Loucy (cell line): ENCODE measurements at regions not wholly inside any gene's neighbourhood (a gene's known extent, or its start where the extent isn't known, plus 50 kb on each side); places are given as distances from the start of the nearest gene placed in this dataset.

Source experiments
- H2AFZ ChIP-seq: fragments of 200-600 bp; sonication (generic); 2 replicates; pipeline ENCODE4 v1.6.0; 2016; ENCODE audit warnings: antibody characterized with exemption, mild to moderate bottlenecking, low read length, moderate library complexity
- H3F3A ChIP-seq: fragments of 200-600 bp; 2 replicates; pipeline ENCODE4 v1.6.0; 2016; ENCODE audit warnings: antibody characterized with exemption, low read depth, mild to moderate bottlenecking
- H3K27me3 ChIP-seq: fragments of 200-600 bp; sonication (generic); 2 replicates; pipeline ENCODE4 v1.6.1; 2014; ENCODE audit warnings: low read length, mild to moderate bottlenecking; ENCODE audit not compliant: insufficient read depth, poor library complexity, severe bottlenecking
- H3K36me3 ChIP-seq: fragments of 200-600 bp; sonication (generic); 2 replicates; pipeline ENCODE4 v1.6.1; 2016; ENCODE audit warnings: low read length; ENCODE audit not compliant: insufficient read depth
- H3K4me1 ChIP-seq: fragments of 200-600 bp; sonication (generic); 2 replicates; pipeline ENCODE4 v1.5.1; 2014; ENCODE audit warnings: low read length, mild to moderate bottlenecking; ENCODE audit not compliant: insufficient read depth, poor library complexity, severe bottlenecking
- H3K4me2 ChIP-seq: fragments of 200-600 bp; sonication (generic); 2 replicates; pipeline ENCODE4 v1.6.0; 2014; ENCODE audit warnings: antibody characterized with exemption, low read length, low read depth, mild to moderate bottlenecking; ENCODE audit not compliant: poor library complexity, severe bottlenecking
- H3K4me3 ChIP-seq: fragments of 200-600 bp; sonication (generic); 2 replicates; pipeline ENCODE4 v1.5.1; 2014; ENCODE audit warnings: low read length, mild to moderate bottlenecking, mixed read lengths; ENCODE audit not compliant: poor library complexity, severe bottlenecking
- H3K79me2 ChIP-seq: fragments of 200-600 bp; sonication (generic); 2 replicates; pipeline ENCODE4 v1.6.1; 2014; ENCODE audit warnings: low read length; ENCODE audit not compliant: insufficient read depth
- H3K9ac ChIP-seq: fragments of 200-600 bp; sonication (generic); 2 replicates; pipeline ENCODE4 v1.6.0; 2014; ENCODE audit warnings: mild to moderate bottlenecking, low read depth, low read length, moderate library complexity; ENCODE audit not compliant: poor library complexity, severe bottlenecking
- H3K9me2 ChIP-seq: fragments of 200-600 bp; sonication (generic); replicated peaks from 2 replicates; pipeline ENCODE4 v1.6.1; 2016; ENCODE audit warnings: low read depth, low read length, mixed read lengths
- H3K9me3 ChIP-seq: fragments of 200-600 bp; sonication (generic); 2 replicates; pipeline ENCODE4 v1.6.1; 2014; ENCODE audit warnings: mild to moderate bottlenecking, antibody characterized with exemption, low read length, low read depth; ENCODE audit not compliant: insufficient read depth
- H4K20me1 ChIP-seq: fragments of 200-600 bp; sonication (generic); 2 replicates; pipeline ENCODE4 v1.6.0; 2014; ENCODE audit warnings: antibody characterized with exemption, low read length, mild to moderate bottlenecking; ENCODE audit not compliant: insufficient read depth, poor library complexity, severe bottlenecking
- EZH2phosphoT487 ChIP-seq: fragments of 200-600 bp; IDR thresholded peaks from 2 replicates; pipeline ENCODE4 v1.6.1; 2018; ENCODE audit warnings: antibody characterized with exemption, mild to moderate bottlenecking, moderate library complexity, borderline replicate concordance
- TF ChIP-seq, protein P1 (sequence below): fragments of 200-600 bp; sonication (generic); conservative IDR thresholded peaks from 2 replicates; pipeline ENCODE4 v1.5.1; 2014; ENCODE audit warnings: mild to moderate bottlenecking, antibody characterized with exemption, low read length

GRCh38 chr6:4470698-4471210 lies 305.4 kb upstream of the CDYL start:
- H3K9me2 ChIP-seq = no peaks in the 10 kb centered on the region
- TF ChIP-seq, protein P1, sequence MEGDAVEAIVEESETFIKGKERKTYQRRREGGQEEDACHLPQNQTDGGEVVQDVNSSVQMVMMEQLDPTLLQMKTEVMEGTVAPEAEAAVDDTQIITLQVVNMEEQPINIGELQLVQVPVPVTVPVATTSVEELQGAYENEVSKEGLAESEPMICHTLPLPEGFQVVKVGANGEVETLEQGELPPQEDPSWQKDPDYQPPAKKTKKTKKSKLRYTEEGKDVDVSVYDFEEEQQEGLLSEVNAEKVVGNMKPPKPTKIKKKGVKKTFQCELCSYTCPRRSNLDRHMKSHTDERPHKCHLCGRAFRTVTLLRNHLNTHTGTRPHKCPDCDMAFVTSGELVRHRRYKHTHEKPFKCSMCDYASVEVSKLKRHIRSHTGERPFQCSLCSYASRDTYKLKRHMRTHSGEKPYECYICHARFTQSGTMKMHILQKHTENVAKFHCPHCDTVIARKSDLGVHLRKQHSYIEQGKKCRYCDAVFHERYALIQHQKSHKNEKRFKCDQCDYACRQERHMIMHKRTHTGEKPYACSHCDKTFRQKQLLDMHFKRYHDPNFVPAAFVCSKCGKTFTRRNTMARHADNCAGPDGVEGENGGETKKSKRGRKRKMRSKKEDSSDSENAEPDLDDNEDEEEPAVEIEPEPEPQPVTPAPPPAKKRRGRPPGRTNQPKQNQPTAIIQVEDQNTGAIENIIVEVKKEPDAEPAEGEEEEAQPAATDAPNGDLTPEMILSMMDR = no peak
- TF ChIP-seq EZH2phosphoT487 = no peak
- H4K20me1 ChIP-seq = no peaks in the 10 kb centered on the region
- H3K4me2 ChIP-seq = no peak overlapping the region
- no peak overlapping the region for H3K9ac ChIP-seq
- no peaks in the 10 kb centered on the region for H3K79me2 ChIP-seq
- H3K36me3 ChIP-seq = no peaks in the 10 kb centered on the region
- no peak overlapping the region for H3K4me3 ChIP-seq
- peaks cover 10% of the 10 kb centered on the region; the same call in 1 of the 2 replicates for H3K9me3 ChIP-seq
- no peaks in the 10 kb centered on the region for H3K27me3 ChIP-seq
- H3F3A ChIP-seq = no peaks in the 10 kb centered on the region
- no peak overlapping the region for H2AFZ ChIP-seq
- no peaks in the 10 kb centered on the region for H3K4me1 ChIP-seq

GRCh38 chr6:4466769-4467480 lies 309.3 kb upstream of the CDYL start:
- H3K4me1 ChIP-seq = no peaks in the 10 kb centered on the region
- H2AFZ ChIP-seq = no peak overlapping the region

GRCh38 chr6:4466261-4466660 lies 309.9 kb upstream of the CDYL start:
- no peaks in the 10 kb centered on the region for H3K36me3 ChIP-seq
- H3K4me2 ChIP-seq = no peak overlapping the region
- H3K4me3 ChIP-seq = no peak overlapping the region
- no peaks in the 10 kb centered on the region for H3K4me1 ChIP-seq
- H3F3A ChIP-seq = no peaks in the 10 kb centered on the region
- no peaks in the 10 kb centered on the region for H4K20me1 ChIP-seq
- no peak overlapping the region for H3K9ac ChIP-seq
- no peaks in the 10 kb centered on the region for H3K79me2 ChIP-seq
- no peaks in the 10 kb centered on the region for H3K9me2 ChIP-seq
- no peaks in the 10 kb centered on the region for H3K27me3 ChIP-seq
- H3K9me3 ChIP-seq = peaks cover 10% of the 10 kb centered on the region; the same call in 1 of the 2 replicates
- TF ChIP-seq EZH2phosphoT487 = no peak
- TF ChIP-seq, protein P1 = no peak
- no peak overlapping the region for H2AFZ ChIP-seq

More at GRCh38 chr6:4466769-4467480, 309.3 kb upstream of the CDYL start:
- Histone ChIP-seq H3K79me2 (no peaks in the 10 kb centered on the region), H3K9me2 (no peaks in the 10 kb centered on the region), H3K9ac (no peak overlapping the region), H3K4me2 (no peak overlapping the region), H3K36me3 (no peaks in the 10 kb centered on the region), H4K20me1 (no peaks in the 10 kb centered on the region), H3F3A (no peaks in the 10 kb centered on the region), H3K9me3 (peaks cover 10% of the 10 kb centered on the region; the same call in 1 of the 2 replicates), H3K4me3 (no peak overlapping the region), H3K27me3 (no peaks in the 10 kb centered on the region)
- no peak for TF ChIP-seq EZH2phosphoT487
- TF ChIP-seq, protein P1 = no peak
